NT2/D1 (cell line): ENCODE measurements at regions not wholly inside any gene's neighbourhood (a gene's known extent, or its start where the extent isn't known, plus 50 kb on each side); places are given as distances from the start of the nearest gene placed in this dataset.

Experiments
- YY1 ChIP-seq: IDR thresholded peaks from 2 replicates; pipeline ENCODE4 v1.6.1; 2011; ENCODE audit not compliant: insufficient read length, insufficient read depth
- ZNF274 ChIP-seq: IDR thresholded peaks from 2 replicates; pipeline ENCODE4 v1.6.1; 2011; ENCODE audit warnings: mild to moderate bottlenecking, low read depth, low read length

DNA sequence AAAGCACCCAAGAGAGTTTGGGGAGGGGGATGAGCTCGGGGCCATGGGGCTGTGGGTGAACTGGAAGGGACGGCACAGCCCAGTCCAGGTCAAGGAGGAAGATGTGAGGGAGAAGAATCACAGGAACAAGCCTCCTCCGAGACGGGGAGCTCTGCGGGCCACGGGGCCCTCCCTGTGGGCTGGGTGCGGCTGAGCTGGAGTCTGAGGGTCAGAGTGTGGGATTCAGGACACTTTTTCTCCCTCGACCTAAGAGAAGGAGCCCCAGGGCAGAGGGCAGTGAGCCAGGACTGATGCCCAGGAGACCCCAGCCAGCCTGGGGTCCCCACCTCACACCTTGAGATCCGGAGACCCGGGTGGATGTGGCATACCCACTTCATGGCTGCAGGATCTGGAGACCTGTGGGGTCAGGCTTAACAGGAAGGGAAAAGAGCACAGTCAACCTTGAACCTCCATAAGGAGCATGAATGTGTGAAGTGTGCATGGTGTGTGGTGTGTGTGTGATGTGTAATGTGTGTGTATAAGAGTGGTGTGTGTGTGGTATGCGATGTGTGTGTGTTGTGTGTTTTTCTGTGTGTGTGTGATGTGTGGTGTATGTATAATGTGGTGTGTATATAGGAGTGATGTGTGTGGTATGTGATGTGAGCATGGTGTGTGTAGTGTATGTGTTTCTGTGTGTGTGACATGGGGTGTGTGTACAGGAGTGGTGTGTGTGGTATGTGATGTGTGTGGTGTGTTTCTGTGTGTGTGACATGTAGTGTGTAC is 504.6 kb downstream of the BRD1 start:
- no peak for TF ChIP-seq ZNF274
- no peak for TF ChIP-seq YY1
